22Rv1 (cell line): ENCODE measurements at regions not wholly inside any gene's neighbourhood (a gene's known extent, or its start where the extent isn't known, plus 50 kb on each side); places are given as distances from the start of the nearest gene placed in this dataset.
A peak's percentile ranks its signal among the peaks of the same experiment; 100 is the strongest.

Experiments
- ZFX ChIP-seq: fragments of 450-650 bp; IDR thresholded peaks from 2 replicates; pipeline ENCODE4 v1.6.1; 2017; ENCODE audit warnings: antibody characterized with exemption, borderline replicate concordance
- TF ChIP-seq, protein P1 (sequence below): fragments of 450-650 bp; IDR thresholded peaks from 2 replicates; pipeline ENCODE4 v1.5.1; 2017; ENCODE audit warnings: mild to moderate bottlenecking

DNA sequence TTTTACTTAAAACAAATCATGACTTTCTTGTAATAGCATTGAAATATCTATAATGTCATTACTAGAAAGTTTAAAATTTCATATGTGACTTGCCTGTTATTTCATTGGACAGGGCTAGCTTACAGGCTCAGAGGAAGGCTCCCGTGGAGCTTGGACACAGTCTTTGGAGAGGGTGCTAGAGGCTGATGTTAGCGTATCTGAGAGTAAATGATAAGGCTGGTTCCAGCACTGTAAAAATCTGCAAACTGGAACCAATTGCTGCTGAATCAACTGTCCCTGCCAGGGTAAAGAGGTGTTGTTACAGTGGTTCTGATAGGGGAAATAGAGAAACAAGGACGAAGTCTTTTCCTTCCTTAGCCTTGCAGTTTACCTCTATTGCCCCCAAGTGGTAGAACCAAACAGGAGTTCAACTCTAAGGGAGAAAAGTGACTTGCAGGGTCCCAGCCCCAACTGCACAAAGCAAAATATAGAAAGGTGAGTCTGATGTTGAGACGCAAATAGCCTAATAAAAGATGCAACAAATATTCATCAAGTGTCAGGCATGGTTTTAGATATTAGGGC, 901.7 kb downstream of the DIAPH3 start:
- TF ChIP-seq, protein P1, sequence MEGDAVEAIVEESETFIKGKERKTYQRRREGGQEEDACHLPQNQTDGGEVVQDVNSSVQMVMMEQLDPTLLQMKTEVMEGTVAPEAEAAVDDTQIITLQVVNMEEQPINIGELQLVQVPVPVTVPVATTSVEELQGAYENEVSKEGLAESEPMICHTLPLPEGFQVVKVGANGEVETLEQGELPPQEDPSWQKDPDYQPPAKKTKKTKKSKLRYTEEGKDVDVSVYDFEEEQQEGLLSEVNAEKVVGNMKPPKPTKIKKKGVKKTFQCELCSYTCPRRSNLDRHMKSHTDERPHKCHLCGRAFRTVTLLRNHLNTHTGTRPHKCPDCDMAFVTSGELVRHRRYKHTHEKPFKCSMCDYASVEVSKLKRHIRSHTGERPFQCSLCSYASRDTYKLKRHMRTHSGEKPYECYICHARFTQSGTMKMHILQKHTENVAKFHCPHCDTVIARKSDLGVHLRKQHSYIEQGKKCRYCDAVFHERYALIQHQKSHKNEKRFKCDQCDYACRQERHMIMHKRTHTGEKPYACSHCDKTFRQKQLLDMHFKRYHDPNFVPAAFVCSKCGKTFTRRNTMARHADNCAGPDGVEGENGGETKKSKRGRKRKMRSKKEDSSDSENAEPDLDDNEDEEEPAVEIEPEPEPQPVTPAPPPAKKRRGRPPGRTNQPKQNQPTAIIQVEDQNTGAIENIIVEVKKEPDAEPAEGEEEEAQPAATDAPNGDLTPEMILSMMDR, result peak; percentile 38
- no peak for TF ChIP-seq ZFX
